Central memory CD4-positive, alpha-beta T cell (primary cell): ENCODE measurements at regions not wholly inside any gene's neighbourhood (a gene's known extent, or its start where the extent isn't known, plus 50 kb on each side); places are given as distances from the start of the nearest gene placed in this dataset.
"Not testable (repeated sequence)": the region's sequence is repeated elsewhere in the genome, so short reads cannot be mapped to it uniquely, and the experiment has no call there.

ENCODE experiments used
- DNase-seq: peaks from one replicate; pipeline ENCODE4 v3.0.0; 2022

GRCh38 chr7:9231630-9232121, 798.3 kb downstream of the NXPH1 start:
- no peak for DNase-seq

GRCh38 chr7:9240001-9240400, 806.6 kb downstream of the NXPH1 start:
- no peak for DNase-seq

- DNase-seq = no peak
Observed at GRCh38 chr7:9241826-9242225, 808.4 kb downstream of the NXPH1 start.

- no peak for DNase-seq
Observed at GRCh38 chr7:9242636-9243035, 809.2 kb downstream of the NXPH1 start.

GRCh38 chr7:9250876-9251275, 817.5 kb downstream of the NXPH1 start:
- DNase-seq = no peak

GRCh38 chr7:9264395-9264794, 831.0 kb downstream of the NXPH1 start:
- no peak for DNase-seq

GRCh38 chr7:9280088-9280487, 846.7 kb downstream of the NXPH1 start:
- DNase-seq = no peak

GRCh38 chr7:9283246-9283645, 849.8 kb downstream of the NXPH1 start:
- no peak for DNase-seq

GRCh38 chr7:9302436-9302835, 869.0 kb downstream of the NXPH1 start:
- DNase-seq = no peak

GRCh38 chr7:9307131-9307530, 873.7 kb downstream of the NXPH1 start:
- DNase-seq = no peak

GRCh38 chr7:9324513-9324912, 891.1 kb downstream of the NXPH1 start:
- DNase-seq = no peak

- no peak for DNase-seq
Observed at GRCh38 chr7:9328296-9328695, 894.9 kb downstream of the NXPH1 start.

- no peak for DNase-seq
Observed at GRCh38 chr7:9349625-9350024, 916.2 kb downstream of the NXPH1 start.

- no peak for DNase-seq
Observed at GRCh38 chr7:9391221-9391620, 957.8 kb downstream of the NXPH1 start.

GRCh38 chr7:9391984-9392383, 958.6 kb downstream of the NXPH1 start:
- DNase-seq = no peak

- not testable (repeated sequence) for DNase-seq
Observed at GRCh38 chr7:9404386-9404785, 971.0 kb downstream of the NXPH1 start.

- DNase-seq = no peak
Observed at GRCh38 chr7:9407816-9408215, 974.4 kb downstream of the NXPH1 start.

GRCh38 chr7:9453521-9453920, 1020.1 kb downstream of the NXPH1 start:
- no peak for DNase-seq

GRCh38 chr7:9488555-9488954, 1055.1 kb downstream of the NXPH1 start:
- DNase-seq = no peak

GRCh38 chr7:9498303-9498702, 1064.9 kb downstream of the NXPH1 start:
- DNase-seq = no peak

- no peak for DNase-seq
Observed at GRCh38 chr7:9502269-9502668, 1068.9 kb downstream of the NXPH1 start.

GRCh38 chr7:9504678-9505077, 1071.3 kb downstream of the NXPH1 start:
- DNase-seq = no peak

- DNase-seq = no peak
Observed at GRCh38 chr7:9505516-9505915, 1072.1 kb downstream of the NXPH1 start.

- no peak for DNase-seq
Observed at GRCh38 chr7:9507290-9507689, 1073.9 kb downstream of the NXPH1 start.

- no peak for DNase-seq
Observed at GRCh38 chr7:9516662-9517061, 1083.3 kb downstream of the NXPH1 start.

- DNase-seq = no peak
Observed at GRCh38 chr7:9523579-9523978, 1090.2 kb downstream of the NXPH1 start.
